ENCODE measurements at regions not wholly inside any gene's neighbourhood (a gene's known extent, or its start where the extent isn't known, plus 50 kb on each side); places are given as distances from the start of the nearest gene placed in this dataset.

- Histone ChIP-seq H3K27me3 (replicated peaks in 1 of 7) (no peaks in the 10 kb centered on the region), H3K27ac (no peak overlapping the region), H3K4me1 (peaks cover 0 to 20% (median 6%) of the 10 kb centered on the region in 6 donors), H3K36me3 (no peaks in the 10 kb centered on the region), H3K9me3 (no peaks in the 10 kb centered on the region), H3K4me3 (no peak overlapping the region)
- TF ChIP-seq CTCF (IDR thresholded peaks at IDR 0.05 in 8 of 11, conservative IDR thresholded peaks at IDR 0.05 in 3 of 11) (no peak), POLR2AphosphoS5 (IDR thresholded peaks at IDR 0.05) (no peak), POLR2A (IDR thresholded peaks at IDR 0.05) (no peak)
- 53 to 78% (median 71%) methylated on average over 1 of the region's 1 CpG for WGBS, 5 donors
- intact Hi-C loops (cut with DNase I; ENCODE audit: low total_unique reads), result no loop called here
- DNase-seq, result no peak
These were observed 61.4 kb upstream of the MYRIP start for GRCh38 chr3:39748002-39748401.

- Histone ChIP-seq H3K4me1 (peaks cover 0 to 20% (median 6%) of the 10 kb centered on the region in 6 donors), H3K9me3 (no peaks in the 10 kb centered on the region), H3K27me3 (replicated peaks in 1 of 7) (no peaks in the 10 kb centered on the region), H3K36me3 (no peaks in the 10 kb centered on the region), H3K4me3 (no peak overlapping the region), H3K27ac (peak overlapping the region in 1 of 8 donors; percentile 72)
- intact Hi-C loops (cut with DNase I; ENCODE audit: low total_unique reads), result no loop called here
- WGBS, 5 donors, result 64 to 83% (median 79%) methylated on average over 2 of the region's 2 CpGs
- TF ChIP-seq POLR2AphosphoS5 (IDR thresholded peaks at IDR 0.05), result no peak
- no peak for TF ChIP-seq CTCF (IDR thresholded peaks at IDR 0.05 in 8 of 11, conservative IDR thresholded peaks at IDR 0.05 in 3 of 11)
- no peak for TF ChIP-seq POLR2A (IDR thresholded peaks at IDR 0.05)
- DNase-seq, result no peak
These were observed 60.6 kb upstream of the MYRIP start for GRCh38 chr3:39748763-39749162.

- Histone ChIP-seq H3K27ac (peak overlapping the region in 7 of 8 donors; percentile 46 to 77 (median 55)), H3K4me1 (peaks cover 0 to 20% (median 6%) of the 10 kb centered on the region in 6 donors), H3K9me3 (no peaks in the 10 kb centered on the region), H3K36me3 (no peaks in the 10 kb centered on the region), H3K4me3 (no peak overlapping the region), H3K27me3 (replicated peaks in 1 of 7) (no peaks in the 10 kb centered on the region)
- intact Hi-C loops (cut with DNase I; ENCODE audit: low total_unique reads), result no loop called here
- WGBS, 5 donors, result 21 to 35% (median 26%) methylated on average over 4 of the region's 4 CpGs
- TF ChIP-seq POLR2A (IDR thresholded peaks at IDR 0.05) (no peak), CTCF (IDR thresholded peaks at IDR 0.05 in 8 of 11, conservative IDR thresholded peaks at IDR 0.05 in 3 of 11) (no peak), POLR2AphosphoS5 (IDR thresholded peaks at IDR 0.05) (no peak)
- no peak for DNase-seq
These were observed 58.7 kb upstream of the MYRIP start for GRCh38 chr3:39750712-39751111.

GRCh38 chr3:39751286-39751685 lies 58.1 kb upstream of the MYRIP start:
- H3K27ac ChIP-seq, result peak overlapping the region in 7 of 8 donors; percentile 46 to 77 (median 55)
- DNase-seq, result no peak
- H3K36me3 ChIP-seq, result no peaks in the 10 kb centered on the region
- TF ChIP-seq POLR2AphosphoS5 (IDR thresholded peaks at IDR 0.05), result no peak
- TF ChIP-seq POLR2A (IDR thresholded peaks at IDR 0.05), result no peak
- TF ChIP-seq CTCF (IDR thresholded peaks at IDR 0.05 in 8 of 11, conservative IDR thresholded peaks at IDR 0.05 in 3 of 11), result no peak
- peaks cover 0 to 20% (median 6%) of the 10 kb centered on the region in 6 donors for H3K4me1 ChIP-seq
- H3K9me3 ChIP-seq, result no peaks in the 10 kb centered on the region
- 16 to 29% (median 20%) methylated on average over 1 of the region's 1 CpG for WGBS, 5 donors
- H3K4me3 ChIP-seq, result no peak overlapping the region
- H3K27me3 ChIP-seq (replicated peaks in 1 of 7), result no peaks in the 10 kb centered on the region
- intact Hi-C loops (cut with DNase I; ENCODE audit: low total_unique reads), result no loop called here

Measured in spleen (tissue), 11 donors.